Right renal pelvis (tissue), 4 donors: ENCODE measurements at regions not wholly inside any gene's neighbourhood (a gene's known extent, or its start where the extent isn't known, plus 50 kb on each side); places are given as distances from the start of the nearest gene placed in this dataset.
A peak's percentile ranks its signal among the peaks of the same experiment; 100 is the strongest.

Experiments used
- DNase-seq, 4 donors: peaks; one replicate each; pipeline ENCODE4 v3.0.0-alpha.2; 2013; ENCODE audit warnings: low read depth in 4 of 4, low spot score in 3 of 4, missing footprints in 1 of 4

GRCh38 chrX:9189286-9189685 is 155.4 kb upstream of the FAM9B start:
- DNase-seq, result no peak

GRCh38 chrX:9191392-9191791 is 157.5 kb upstream of the FAM9B start:
- no peak for DNase-seq

- no peak for DNase-seq
Measured at GRCh38 chrX:9195199-9195880, 161.4 kb upstream of the FAM9B start.

- no peak for DNase-seq
Measured at GRCh38 chrX:9196961-9197640, 163.2 kb upstream of the FAM9B start.

- no peak for DNase-seq
Measured at GRCh38 chrX:9204560-9204959, 170.6 kb upstream of the FAM9B start.

GRCh38 chrX:9205599-9206223 is 171.8 kb upstream of the FAM9B start:
- no peak for DNase-seq

- DNase-seq, result no peak
Measured at GRCh38 chrX:9207142-9207541, 173.2 kb upstream of the FAM9B start.

- no peak for DNase-seq
Measured at GRCh38 chrX:9211269-9211668, 177.3 kb upstream of the FAM9B start.

- DNase-seq, result peak in 1 of 4 donors; percentile 15
Measured at GRCh38 chrX:9221781-9222180, 187.9 kb upstream of the FAM9B start.

- no peak for DNase-seq
Measured at GRCh38 chrX:9222299-9222698, 188.4 kb upstream of the FAM9B start.

GRCh38 chrX:9227276-9227675 is 193.3 kb upstream of the FAM9B start:
- DNase-seq, result no peak

- DNase-seq, result no peak
Measured at GRCh38 chrX:9231491-9231890, 197.6 kb upstream of the FAM9B start.

GRCh38 chrX:9233141-9233540 is 199.2 kb upstream of the FAM9B start:
- DNase-seq, result peak in 1 of 4 donors; percentile 1

- no peak for DNase-seq
Measured at GRCh38 chrX:9234315-9234714, 200.4 kb upstream of the FAM9B start.

- DNase-seq, result no peak
Measured at GRCh38 chrX:9235722-9236121, 201.8 kb upstream of the FAM9B start.

- DNase-seq, result no peak
Measured at GRCh38 chrX:9240956-9241355, 207.0 kb upstream of the FAM9B start.

GRCh38 chrX:9241427-9241826 is 207.5 kb upstream of the FAM9B start:
- DNase-seq, result no peak

- no peak for DNase-seq
Measured at GRCh38 chrX:9249051-9249846, 215.3 kb upstream of the FAM9B start.

GRCh38 chrX:9252182-9252581 is 212.7 kb upstream of the TBL1X start:
- no peak for DNase-seq

GRCh38 chrX:9253211-9253610 is 211.6 kb upstream of the TBL1X start:
- DNase-seq, result no peak

GRCh38 chrX:9257718-9258420 is 207.0 kb upstream of the TBL1X start:
- no peak for DNase-seq
